GF-D8 (cell line): ENCODE measurements at regions not wholly inside any gene's neighbourhood (a gene's known extent, or its start where the extent isn't known, plus 50 kb on each side); places are given as distances from the start of the nearest gene placed in this dataset.
"Not testable (repeated sequence)": the region's sequence is repeated elsewhere in the genome, so short reads cannot be mapped to it uniquely, and the experiment has no call there.

ENCODE experiments used
- DNase-seq: peaks from one replicate; lab custom pipeline; 2025; lab: John Stamatoyannopoulos, UW

DNA sequence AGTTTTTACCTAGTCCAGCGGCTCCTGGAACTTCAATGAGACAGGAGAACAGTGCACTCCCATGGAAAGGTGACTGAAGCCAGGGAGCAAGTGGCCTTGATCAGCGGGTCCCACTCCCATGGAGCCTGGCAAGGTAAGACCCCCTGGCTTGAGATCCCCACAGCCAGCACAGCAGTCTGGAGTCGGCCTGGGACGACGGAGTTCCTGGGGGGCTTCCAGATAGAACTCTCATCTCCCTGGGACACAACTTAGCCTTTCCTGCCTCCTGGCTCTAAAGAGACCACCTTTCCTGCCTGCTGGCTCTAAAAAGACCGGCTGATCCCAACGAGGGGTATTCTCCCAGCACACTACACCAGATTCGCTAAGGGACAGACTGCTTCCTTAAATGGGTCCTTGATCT, 1279.0 kb upstream of the GOT2 start:
- no peak for DNase-seq

DNA sequence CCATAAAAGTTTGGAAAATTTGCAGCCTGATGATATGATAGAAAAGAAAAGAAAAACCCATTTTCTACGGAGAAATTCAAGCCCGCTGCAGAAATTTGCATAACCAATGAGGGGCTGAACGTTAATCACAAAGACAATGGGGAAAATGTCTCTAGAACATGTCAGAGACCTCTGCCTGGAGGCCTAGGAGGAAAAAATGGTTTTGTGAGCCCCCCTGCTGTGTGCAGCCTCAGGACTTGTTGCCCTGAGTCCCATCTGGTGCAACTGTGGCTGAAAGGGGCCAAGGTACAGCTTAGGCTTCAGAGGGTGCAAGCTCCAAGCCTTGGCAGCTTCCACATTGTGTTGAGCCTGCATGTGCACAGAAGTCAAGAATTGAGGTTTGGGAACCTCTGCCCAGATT, 1267.4 kb upstream of the GOT2 start:
- DNase-seq: no peak

DNA sequence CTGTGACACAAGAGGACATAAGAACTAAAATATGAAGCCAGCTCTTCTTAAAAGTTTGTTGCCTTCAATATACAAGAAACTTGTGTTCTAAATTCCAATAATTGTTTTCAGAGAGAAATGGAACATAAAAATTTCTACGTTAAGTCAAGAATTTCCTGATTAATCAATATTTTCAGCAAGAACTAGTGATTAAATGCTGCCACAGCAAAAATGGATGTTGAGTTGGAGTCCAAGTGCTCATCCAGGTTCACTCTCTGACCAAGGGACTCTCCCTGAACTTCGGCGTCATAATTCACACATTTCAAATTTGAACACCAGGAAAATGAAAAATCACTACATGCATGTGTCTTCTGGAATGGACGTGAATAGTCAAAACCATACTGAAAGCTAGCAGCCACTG, 1263.6 kb upstream of the GOT2 start:
- DNase-seq: no peak

DNA sequence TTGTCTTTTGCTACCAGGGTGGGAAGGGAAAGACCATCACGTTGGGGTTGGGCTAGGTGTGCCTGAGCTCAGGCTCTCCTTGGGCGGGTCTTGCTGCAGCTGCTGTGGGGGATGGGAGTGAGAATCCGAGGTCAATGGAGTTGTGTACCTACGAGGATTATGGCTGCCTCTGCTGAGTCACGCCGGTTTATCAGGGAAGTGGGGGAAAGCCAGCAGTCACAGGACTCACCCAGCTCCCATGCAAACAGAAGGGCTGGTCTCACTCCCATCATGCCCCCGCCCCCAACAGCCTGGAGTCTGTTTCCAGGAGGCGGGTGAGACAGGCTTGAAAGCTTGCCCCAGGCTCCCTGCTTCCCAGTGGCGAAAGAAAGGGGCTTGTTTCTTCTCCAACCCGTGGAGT, 1259.0 kb upstream of the GOT2 start:
- no peak for DNase-seq

- DNase-seq: no peak
These were observed 1257.1 kb upstream of the GOT2 start for GRCh38 chr16:59991171-59991570.

GRCh38 chr16:59988591-59988990, 1254.5 kb upstream of the GOT2 start:
- DNase-seq: no peak

DNA sequence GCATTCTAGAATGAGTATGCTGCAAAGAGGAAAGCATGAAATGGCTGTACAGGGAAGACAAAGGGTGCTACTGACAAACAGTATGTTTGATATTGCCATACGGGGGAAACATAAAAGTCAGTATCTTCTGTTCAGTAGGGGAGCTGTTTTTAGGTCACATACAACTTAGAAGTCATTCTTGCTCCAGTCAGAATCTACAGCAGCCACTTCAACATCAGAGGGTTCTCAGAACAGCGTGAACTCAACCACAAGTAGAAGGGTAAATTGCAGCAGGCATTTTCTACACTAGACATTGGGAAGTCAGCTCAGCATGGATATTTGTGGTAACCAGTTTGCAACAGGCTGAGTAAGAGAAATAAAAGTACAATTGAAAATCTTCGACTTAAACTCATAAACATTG, 1241.8 kb upstream of the GOT2 start:
- DNase-seq: no peak

DNA sequence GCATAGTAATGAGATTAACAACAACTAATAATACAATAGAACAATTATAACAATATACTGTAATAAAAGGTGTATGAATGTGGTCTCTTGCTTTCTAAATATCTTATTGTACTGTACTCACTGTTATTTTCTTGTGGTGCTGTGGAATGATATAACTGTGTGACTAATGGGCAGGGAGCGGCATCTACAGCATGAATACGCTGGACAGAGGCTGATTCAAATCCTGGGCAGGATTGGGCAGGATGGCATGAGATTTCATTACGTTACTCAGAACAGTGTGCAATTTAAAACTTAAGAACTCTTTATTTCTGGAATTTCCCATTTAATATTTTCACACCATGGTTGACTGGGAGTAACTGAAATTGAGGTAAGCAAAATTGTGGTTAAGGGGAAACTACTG, 1239.8 kb upstream of the GOT2 start:
- no peak for DNase-seq

DNA sequence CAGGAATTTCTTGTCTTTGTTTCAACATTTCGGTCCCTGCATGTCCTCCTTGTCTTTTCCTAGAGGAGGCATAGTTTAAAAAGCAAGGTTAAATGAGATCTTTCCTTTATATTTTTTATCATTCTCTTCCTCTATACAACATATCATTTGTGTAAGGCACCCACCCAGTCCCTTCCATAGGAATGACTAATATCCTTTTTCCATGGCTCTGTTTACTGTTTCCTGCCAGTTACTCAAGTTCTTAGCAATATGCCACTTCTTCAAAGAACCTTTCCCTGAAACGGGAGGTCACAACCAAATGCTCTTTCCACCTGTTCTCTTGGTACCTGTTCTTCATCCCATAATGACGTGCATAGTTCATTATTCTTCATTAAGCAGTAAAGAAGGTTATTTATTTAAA, 1237.1 kb upstream of the GOT2 start:
- no peak for DNase-seq

DNA sequence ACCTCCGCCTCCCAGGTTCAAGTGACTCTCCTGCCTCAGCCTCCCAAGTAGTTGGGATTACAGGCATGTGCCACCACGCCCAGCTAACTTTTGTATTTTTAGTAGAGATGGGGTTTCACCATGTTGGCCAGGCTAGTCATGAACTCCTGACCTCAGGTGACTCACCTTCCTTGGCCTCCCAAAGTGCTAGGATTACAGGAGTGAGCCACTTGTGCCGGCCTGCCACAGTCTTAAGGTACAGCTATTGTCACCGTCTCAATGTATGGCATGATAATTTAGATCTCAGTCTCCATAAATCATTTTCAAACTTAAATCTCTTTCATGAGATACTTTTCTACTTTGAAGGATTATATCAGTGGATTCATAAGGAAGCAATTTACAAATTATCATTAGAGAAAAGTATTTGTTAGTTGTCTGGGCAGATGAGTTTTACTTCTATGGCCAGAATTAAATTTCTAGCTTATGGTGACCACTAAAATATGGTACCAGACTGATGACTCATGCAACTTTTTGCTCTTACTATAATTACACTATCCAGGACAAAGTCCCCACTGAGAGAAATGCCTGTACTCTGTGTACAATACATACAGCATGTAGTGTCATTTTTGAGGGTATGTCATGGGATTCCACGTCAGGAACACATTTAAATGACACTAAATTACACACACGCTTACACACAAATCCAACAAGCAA, 1230.3 kb upstream of the GOT2 start:
- DNase-seq: no peak

DNA sequence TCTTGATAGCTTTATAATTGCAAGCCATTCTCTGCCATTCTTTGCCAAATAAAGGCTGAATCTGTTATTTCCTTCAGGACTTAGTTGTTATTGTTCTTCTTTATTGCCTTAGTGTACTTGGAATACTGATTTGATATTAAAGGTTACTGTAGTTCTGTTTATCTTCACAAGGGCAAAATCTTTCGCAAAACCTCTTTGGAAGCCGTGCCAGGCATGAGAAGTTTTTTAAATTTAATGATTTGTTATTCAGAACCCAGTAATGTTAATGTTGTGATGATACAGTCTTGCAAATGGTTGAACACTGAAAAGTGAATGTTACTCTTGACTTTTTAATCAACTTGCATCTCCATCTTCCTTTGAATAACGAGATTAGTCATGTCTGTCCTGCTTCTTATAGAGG, 1225.2 kb upstream of the GOT2 start:
- DNase-seq: no peak

DNA sequence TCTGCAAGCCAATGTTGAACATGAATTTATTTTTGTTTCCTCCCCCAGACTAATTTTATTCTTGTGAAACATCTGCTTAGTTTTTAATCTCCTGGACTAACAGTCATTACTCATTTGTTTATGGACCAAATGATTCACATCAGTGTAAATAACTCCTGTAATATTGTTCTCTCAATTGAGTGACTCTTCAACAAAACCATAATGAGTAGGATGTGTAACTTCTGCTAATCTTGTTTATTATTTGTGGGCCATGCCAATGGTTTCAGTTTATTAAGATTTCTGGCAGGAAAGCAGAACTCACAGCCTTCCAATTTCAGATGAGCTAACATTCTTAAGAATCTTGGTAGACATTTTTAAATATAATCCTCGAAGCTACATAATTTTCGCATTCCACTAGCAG, 1216.3 kb upstream of the GOT2 start:
- no peak for DNase-seq

- not testable (repeated sequence) for DNase-seq
These were observed 1209.9 kb upstream of the GOT2 start for GRCh38 chr16:59944041-59944440.

GRCh38 chr16:59941594-59941993, 1207.5 kb upstream of the GOT2 start:
- DNase-seq: no peak

- DNase-seq: no peak
These were observed 1185.9 kb upstream of the GOT2 start for GRCh38 chr16:59920054-59920453.

- no peak for DNase-seq
These were observed 1179.5 kb upstream of the GOT2 start for GRCh38 chr16:59913666-59914065.

GRCh38 chr16:59909262-59909661, 1175.1 kb upstream of the GOT2 start:
- no peak for DNase-seq

DNA sequence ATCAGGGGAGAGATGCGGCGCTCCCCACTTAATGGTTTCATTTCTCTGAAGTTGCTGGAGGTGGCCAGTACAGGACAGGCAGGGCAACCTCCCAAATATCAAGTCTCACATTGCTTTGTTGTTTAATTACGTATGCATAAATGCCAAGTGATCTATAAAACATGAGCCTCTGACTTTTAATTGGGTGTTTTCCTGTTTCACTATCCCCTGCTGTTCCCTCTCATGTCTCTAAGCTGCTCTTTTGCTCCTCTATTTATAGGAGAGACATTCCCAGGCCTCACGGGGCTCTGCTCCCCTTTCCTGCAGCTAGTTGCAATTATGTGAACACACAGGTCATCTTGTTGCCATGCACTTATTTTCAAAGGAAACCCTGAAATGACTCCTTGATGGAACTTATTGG, 1173.5 kb upstream of the GOT2 start:
- no peak for DNase-seq

DNA sequence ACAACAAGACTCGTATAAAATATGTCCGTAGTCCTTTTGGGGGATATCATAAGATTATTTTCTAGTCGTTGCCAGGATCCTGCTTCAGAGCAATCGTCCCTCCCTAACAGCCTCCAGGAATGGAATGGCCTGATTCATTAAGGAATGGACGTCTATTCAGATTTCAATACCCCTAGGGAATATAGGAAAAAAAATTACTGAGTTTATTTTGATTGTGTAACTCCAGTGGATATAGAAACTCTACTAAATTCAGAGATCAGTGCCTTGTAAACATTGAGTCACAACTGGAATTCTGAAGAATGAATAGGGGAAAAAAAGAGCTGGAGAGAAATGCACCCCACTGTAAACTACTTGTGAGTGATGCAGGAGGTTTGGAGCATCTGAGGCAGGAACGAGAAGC, 1171.5 kb upstream of the GOT2 start:
- DNase-seq: no peak

GRCh38 chr16:59905131-59905530, 1171.0 kb upstream of the GOT2 start:
- no peak for DNase-seq

GRCh38 chr16:59899940-59900339, 1165.8 kb upstream of the GOT2 start:
- no peak for DNase-seq

GRCh38 chr16:59892376-59892775, 1158.3 kb upstream of the GOT2 start:
- DNase-seq: no peak

GRCh38 chr16:59887856-59888255, 1153.7 kb upstream of the GOT2 start:
- DNase-seq: no peak

DNA sequence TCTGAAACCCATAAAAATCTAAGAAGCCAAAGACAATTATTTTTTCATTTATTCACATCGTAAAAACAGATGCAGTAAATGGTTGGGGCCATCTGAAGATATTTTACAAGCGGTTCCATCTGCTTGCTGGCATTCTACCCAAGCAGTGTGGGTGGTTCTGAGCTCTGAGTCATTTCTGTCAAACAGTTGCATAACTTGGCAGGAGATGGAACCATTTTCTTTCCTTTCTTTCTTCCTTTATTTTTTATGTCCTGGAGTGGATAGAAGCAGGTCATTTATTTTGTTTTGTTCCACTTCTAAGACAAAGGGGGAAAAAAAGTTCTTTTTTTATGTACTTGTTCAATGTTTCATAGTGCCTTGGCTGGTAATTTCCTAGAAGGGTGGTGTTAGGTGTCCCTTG, 1151.9 kb upstream of the GOT2 start:
- no peak for DNase-seq

- no peak for DNase-seq
These were observed 1147.3 kb upstream of the GOT2 start for GRCh38 chr16:59881376-59881775.
